Daoy (cell line): ENCODE measurements at regions not wholly inside any gene's neighbourhood (a gene's known extent, or its start where the extent isn't known, plus 50 kb on each side); places are given as distances from the start of the nearest gene placed in this dataset.
"Not testable (repeated sequence)": the region's sequence is repeated elsewhere in the genome, so short reads cannot be mapped to it uniquely, and the experiment has no call there.

Experiments
- DNase-seq: peaks from one replicate; pipeline ENCODE4 v3.0.0-alpha.2; 2015; ENCODE audit warnings: low read depth

DNA sequence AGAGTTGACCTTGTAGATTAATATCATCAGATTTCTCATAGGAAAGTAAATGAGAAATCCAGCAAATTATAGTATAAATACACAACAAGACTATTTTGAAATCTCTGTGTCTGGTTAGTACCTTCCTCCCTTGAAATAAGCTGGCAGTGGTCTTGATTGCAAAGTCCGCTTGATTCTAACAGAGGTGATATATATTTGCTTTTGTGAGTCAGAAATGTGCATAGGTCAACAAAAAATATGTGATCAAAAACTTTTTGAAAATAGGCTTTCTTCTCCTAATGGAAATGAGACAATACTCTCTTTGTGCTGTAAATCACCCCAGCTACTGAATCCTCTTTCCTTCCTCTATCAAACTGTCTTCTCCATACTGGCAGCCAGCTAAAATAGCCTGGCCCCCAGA lies 749.2 kb upstream of the CDH10 start:
- DNase-seq, result no peak

DNA sequence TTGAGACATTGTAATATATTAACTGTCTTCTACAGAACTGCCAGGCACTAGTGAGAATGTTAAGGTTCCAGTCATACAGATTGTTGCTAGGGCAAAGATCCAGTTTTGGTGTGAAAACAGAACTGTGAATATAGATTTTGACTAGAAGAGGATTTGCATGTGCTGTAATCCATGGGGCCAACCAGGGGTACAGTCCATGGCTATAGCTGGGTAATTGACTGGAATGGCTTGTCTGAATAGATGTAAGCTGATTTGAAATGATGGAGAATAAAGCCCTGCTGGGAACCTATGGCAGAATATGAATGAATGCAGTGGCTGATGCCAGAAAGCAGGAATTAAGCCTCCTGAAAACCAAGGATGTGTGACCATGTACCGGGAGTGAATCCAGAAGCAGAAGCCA lies 748.5 kb upstream of the CDH10 start:
- DNase-seq, result no peak

DNA sequence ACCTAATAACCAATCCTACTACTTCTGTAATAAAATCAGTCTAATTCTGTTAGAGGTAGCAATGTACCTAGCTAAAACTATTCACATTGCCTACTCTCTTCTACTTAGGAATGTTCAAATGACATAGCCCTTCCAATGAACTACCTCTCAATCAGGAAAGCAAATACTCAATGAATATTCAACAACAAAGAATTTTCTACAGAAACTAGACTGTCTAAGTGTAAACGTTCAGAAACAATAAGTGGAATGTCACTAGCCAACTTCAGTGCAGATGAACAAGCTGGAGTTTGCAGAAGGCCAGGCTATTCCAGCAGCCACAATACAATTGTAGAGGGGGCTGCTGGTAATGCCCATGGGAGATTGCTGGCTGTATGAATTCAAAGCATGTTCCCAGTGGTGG lies 743.2 kb upstream of the CDH10 start:
- no peak for DNase-seq

DNA sequence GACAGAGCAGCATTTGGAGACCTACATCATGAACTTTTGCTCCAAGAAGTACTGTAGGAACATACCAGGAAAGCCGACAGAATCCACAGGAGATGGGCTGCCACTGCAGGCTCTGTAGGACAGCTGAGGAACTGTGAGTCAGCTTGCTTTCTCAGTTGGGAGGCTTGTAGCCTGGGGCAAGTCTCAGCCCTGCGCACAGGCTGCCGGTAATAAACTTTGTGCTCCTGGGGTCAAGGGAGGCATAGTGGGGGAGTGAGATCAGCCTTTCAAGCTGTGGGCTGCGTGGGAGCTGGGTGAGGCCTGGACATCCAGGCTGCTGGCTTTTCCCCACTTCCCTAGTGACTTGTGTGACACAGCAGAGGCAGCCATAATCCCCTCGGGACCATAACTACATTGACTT lies 718.0 kb upstream of the CDH10 start:
- peak; percentile 60 for DNase-seq

DNA sequence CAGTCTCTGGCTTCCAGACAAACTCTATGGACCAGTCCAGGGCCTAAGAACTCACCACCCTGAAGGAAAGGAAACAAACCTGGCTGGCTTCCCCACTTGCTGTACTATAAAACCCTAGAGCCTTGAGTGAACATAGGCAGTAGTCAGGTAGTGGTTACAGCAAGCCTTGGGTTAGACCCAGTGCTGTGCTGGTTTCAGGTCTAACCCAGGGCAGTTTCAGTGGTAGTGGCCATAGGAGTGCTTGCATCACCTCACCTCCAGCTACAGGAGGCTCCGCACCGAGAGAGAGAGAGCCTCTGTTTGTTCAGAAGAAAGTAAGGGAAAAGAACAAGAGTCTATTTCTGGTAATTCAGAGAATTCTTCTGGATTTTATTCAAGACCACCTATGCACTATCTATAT lies 714.1 kb upstream of the CDH10 start:
- no peak for DNase-seq

DNA sequence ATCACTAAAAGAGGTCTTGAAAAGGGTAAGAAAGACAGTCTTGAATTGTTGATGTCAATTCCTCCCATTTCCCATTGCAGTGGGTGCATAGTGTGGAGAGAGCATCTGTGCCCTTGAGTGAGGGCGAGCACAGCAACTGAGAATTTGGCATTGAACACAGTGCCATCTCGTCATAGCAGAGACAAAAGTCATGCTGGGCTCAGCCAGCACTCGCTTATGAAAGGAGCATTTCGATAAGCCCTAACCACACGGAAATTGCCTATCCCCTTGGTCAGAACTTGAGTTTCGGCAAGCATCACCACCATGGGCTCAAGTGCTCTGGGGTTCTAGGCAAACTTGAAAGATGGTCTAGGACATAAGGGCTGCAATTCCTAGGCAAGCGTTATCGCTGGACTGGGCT lies 712.8 kb upstream of the CDH10 start:
- DNase-seq, result no peak

DNA sequence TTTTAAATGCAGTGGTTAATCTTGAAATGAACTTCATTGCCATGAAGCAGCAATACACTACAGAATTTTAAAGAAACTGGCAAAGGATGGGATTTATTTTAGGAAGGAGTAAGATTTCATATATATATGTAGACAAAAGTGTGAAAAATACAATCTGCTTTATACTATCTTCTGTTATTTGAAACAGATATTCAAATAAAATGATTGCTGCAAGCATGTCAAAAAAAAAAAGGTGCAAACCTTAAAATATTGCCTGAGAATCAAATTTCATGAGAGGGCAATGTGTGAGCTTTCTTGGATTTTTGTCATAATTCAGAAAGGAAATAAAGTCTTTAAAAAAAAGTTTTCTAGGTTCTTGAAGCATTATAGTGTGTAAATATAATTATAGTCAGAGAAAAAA lies 705.0 kb upstream of the CDH10 start:
- DNase-seq, result no peak

DNA sequence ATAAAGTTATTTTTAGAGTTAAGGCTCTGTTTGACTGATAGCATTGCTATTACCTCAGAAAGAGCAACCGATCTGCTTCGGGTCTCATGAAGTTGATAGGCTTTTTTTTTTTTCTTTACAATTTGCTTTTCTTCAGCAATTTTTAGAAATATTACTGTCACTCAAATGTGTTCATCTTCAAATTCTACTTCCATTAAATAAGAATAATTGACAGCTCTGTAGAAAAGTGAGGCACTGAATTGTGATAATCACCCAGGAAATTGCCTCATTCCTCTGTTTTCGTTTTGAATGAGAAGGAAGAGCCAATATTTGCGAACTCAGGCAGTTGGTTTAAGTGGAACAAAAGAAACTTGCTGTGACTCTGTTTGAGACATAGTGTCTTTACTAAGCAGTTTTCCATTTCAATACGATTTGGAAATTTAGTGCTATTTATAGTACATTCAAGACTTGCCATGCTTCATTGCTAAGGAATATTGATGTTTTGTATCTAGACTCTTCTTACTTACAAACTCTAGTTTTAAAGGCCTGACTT lies 700.5 kb upstream of the CDH10 start:
- no peak for DNase-seq

- DNase-seq, result no peak
Measured at GRCh38 chr5:25339541-25339940, 694.8 kb upstream of the CDH10 start.

GRCh38 chr5:25334350-25334749 lies 689.6 kb upstream of the CDH10 start:
- no peak for DNase-seq

DNA sequence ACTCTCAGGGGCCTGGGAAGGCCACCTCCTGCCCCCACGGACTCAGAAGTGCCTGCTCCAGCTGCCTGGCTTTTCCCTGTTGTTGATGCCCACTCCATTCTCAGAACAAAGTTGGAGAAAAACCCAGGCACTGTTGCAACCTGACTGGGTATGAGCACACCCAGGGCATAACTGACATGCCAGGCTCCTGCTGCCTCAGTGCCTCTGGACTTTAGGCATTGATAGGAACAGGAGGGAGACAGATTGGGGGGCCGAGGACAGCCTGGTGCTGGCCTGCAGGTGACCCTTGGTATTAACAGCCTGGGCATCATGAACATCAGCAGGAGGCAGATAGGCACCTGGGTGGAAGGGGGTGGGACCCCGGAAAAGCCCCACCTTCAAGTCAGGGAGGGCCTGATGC lies 685.9 kb upstream of the CDH10 start:
- no peak for DNase-seq

DNA sequence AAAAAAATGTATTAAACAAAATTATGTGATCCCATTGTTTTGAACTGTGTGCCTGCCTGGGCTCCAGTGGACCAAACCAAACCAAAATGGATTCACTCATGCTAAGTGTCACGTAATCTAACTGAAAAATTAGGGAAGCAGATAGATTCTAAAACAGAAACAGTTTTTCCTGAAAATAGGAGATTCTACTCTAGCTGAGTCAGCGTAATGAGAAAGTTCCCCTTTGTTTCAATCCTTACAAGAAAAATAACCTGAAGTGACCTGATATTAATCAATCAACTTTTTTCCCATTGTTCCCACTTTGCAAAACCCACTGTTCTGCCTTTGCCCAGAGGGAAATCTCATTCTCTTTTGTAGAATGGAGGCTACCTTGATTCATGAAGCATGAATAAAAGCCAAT lies 682.4 kb upstream of the CDH10 start:
- DNase-seq, result no peak

GRCh38 chr5:25301836-25302235 lies 657.1 kb upstream of the CDH10 start:
- no peak for DNase-seq

DNA sequence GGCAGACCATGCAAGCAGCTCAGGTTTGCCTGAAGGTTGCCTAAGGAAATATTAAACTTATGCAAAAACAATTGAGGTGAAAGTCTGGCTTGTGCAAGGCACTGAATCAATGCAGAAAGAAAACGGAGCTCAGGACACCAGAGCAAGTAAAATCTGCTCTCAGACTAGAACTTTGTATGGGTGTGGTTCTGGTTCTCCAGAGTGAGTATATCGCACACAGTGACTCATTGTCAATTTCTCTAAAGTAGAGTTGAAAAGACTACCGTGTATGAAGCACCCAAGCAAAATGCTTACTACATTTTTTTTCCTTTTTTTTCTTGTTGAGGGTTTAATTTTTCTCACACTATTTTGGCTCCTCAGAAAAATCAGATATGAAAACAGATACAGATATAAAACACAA lies 650.3 kb upstream of the CDH10 start:
- DNase-seq, result peak; percentile 6

GRCh38 chr5:25289766-25290165 lies 645.0 kb upstream of the CDH10 start:
- not testable (repeated sequence) for DNase-seq

DNA sequence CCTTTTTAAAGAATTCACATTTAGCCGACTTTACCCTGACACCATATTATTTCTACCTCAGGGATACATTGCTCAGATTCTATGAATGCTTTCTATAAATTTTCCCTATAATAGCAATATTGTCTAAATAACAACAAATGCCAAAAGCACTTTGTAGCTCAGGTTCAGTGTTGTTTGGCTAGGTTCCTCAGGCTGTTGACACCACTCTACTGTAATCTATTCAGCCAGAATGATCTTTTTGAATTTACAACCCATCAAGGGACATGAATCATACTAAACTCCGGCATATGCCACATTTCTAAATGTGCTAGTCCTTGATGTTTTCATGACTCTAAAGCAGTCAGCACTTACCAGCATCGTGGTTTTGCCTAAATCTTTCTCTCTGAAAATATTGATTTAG lies 641.5 kb upstream of the CDH10 start:
- DNase-seq, result no peak

GRCh38 chr5:25285136-25285535 lies 640.4 kb upstream of the CDH10 start:
- DNase-seq, result no peak

DNA sequence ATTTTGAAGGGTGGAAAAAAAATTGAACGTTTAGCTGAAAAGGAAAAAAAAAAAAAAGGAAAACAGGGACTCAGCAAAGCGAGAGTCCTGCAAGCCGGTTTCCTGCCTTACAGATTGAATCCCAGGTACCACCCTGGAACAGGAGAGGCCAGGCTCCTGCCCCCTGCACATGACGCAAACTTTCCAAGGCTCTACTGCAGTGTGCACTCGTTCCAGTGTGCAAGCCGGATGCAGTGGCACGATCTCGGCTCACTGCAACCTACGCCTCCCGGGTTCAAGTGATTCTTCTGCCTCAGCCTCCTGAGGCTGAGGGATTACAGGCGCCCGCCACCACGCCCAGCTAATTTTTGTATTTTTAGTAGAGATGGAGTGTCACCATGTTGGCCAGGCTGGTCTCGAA lies 618.7 kb upstream of the CDH10 start:
- DNase-seq, result not testable (repeated sequence)

GRCh38 chr5:25262221-25262620 lies 617.4 kb upstream of the CDH10 start:
- no peak for DNase-seq

DNA sequence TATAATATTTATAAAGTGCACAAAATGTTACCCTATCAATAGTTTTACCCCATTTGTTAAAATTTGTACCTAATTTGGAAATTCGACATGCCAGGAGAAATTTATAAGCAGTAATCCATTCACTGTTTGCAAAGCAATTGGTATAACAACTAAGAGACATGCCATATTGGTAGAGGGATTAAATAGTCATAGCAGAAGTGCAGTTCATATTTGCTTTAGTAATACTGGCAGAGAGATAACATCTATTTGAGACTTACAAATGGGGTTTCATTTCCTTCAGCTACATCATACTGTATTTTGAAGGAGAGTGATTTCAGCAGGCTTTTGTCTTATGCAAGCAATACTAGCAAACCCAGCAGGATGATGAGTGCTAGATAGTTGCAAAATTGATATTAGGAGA lies 610.4 kb upstream of the CDH10 start:
- no peak for DNase-seq

DNA sequence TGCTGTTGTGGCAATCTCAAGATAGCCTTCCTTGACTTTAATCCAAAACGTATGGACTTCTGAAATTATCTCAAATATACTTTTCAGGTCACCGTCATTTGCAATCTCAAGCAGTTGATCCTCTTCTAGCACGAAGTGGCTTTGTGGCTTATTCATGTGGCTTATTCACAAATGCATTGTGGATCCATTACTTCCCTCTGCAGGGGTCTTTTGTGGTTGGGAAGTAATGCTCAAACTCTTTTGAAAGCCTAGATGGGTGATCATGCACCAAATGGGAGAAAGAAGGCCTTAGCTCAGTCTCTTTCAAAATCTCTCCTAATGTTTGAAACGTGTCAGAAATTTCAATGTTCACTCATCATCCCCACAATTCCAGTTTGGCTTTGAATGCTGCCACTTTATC lies 597.2 kb upstream of the CDH10 start:
- no peak for DNase-seq

- not testable (repeated sequence) for DNase-seq
Measured at GRCh38 chr5:25238720-25239119, 593.9 kb upstream of the CDH10 start.

DNA sequence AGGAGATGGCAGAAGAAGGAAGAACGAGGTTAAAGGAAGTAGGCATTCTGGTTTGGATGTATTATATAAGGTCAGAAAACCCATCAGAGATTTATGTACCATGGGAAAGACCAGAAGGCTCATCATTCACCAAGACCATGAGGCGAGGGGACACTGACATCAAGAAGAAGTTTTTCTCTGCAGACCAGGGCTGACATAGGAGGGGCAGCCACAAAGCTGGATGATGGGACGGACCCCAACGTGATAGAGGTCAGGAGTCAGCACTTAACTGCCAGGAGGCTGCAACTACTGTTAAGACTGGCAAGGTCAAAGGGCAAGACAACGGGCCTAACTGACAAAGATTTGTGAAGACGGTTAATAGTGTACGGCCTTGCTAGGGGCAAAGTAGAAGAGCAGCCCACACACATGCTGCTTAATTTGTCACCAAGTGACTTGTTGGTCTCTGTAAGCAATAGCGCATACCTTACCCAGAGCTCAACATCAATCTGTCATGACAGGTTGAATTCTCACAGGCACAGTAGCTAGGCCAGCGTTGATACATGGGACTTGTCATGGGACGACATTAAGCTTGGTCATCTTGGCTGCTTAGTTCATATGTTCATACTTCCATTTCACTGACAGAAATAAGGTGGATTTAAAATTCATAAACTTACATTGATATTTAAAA lies 579.7 kb upstream of the CDH10 start:
- no peak for DNase-seq

GRCh38 chr5:25199902-25200301 lies 555.1 kb upstream of the CDH10 start:
- DNase-seq, result peak; percentile 13
